ENCODE measurements at regions not wholly inside any gene's neighbourhood (a gene's known extent, or its start where the extent isn't known, plus 50 kb on each side); places are given as distances from the start of the nearest gene placed in this dataset.
"Not testable (repeated sequence)": the region's sequence is repeated elsewhere in the genome, so short reads cannot be mapped to it uniquely, and the experiment has no call there.

DNA sequence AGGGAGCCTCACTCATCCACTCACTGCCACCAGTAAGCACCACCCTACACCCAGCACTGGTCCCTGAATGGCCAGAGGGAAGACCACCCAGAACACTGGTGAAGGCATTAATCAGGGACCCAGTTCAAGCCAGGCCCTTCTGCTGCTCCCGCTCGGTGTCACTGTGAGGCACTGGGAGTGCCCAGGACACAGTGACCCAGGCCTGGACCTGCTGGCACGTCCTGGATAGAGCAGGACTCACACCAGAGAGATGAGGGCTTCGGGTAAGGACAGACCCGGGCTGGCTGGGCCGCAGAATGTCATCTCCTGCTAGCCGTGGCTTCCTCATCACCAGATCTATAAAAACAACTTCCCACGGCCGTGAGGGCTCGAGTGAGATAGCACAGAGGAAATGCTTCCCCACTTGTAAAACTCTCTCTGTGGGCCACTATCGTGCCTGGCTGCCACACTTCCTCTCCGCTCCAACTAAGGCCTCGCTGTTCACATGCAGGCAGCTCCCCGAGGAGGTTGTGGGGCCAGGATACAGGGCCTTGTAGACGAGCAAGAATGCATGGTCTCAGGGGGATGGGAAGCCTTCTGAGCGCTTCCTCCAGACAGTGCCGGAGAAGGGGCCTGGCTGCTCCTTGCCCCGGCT is 158.1 kb downstream of the NPIPB11 start:
- not testable (repeated sequence) for TF ChIP-seq CTCF, POLR2A (IDR thresholded peaks at IDR 0.05)

Measured in body of pancreas (tissue), 4 donors.